ENCODE measurements at regions not wholly inside any gene's neighbourhood (a gene's known extent, or its start where the extent isn't known, plus 50 kb on each side); places are given as distances from the start of the nearest gene placed in this dataset.

DNA sequence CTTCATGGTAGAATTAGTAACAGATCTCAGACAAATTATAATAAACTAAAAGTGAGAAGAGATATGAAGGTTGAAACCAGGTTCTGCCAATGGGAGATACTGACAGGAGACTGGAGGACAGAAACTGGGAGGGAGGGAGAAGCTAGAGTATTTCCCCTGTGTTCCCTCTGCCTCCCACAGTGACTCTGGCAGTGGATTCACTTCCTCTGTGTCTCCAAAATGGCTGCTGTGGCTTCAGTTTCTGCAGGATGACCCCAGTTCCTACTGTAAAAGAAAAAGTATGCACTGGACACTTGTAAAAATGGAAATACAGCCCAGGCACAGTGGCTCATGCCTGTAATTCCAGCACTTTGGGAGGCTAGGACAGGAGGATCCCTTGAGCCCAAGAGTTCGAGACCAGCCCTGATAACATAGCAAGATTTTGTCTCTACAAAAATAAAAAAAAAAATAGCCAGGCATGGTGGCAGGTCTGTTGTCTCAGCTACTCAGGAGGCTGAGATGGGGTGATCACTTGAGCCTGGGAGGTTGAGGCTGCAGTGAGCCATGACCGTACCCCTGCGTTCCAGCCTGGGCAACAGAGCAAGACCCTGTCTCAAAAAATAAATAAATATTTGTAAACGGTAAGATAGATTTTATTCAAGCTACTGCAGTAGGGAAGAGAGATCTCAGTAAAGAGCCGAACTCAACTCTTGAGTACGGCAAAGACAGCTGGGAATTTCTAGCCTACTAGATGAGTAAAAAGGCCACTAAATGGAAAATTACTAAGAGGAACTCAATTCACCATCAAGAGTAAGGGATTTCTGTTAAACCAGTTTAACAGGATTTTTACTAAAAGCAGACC, 156.6 kb upstream of the TRIM24 start:
- BruUV-seq (replicated peaks), result no TSS peak
- Histone ChIP-seq H3K9me2 (ENCODE audit: insufficient read depth) (no peaks in the 10 kb centered on the region), H3K4me1 (ENCODE audit: control insufficient read depth in 1 of 2, insufficient read depth in 2 of 2, low read length in 2 of 2) (no peaks in the 10 kb centered on the region), H2AFZ (ENCODE audit: low read depth, low read length, poor library complexity, severe bottlenecking) (no peak overlapping the region), H4K20me1 (ENCODE audit: insufficient read depth) (no peaks in the 10 kb centered on the region), H3K9me3 (ENCODE audit: control insufficient read depth in 1 of 2, insufficient read depth in 1 of 2, low read depth in 1 of 2, low read length in 2 of 2) (no peaks in the 10 kb centered on the region), H3K36me3 (ENCODE audit: control insufficient read depth in 1 of 2, insufficient read depth in 2 of 2, low read length in 2 of 2) (no peaks in the 10 kb centered on the region), H3K4me3 (replicated peaks in 1 of 2; ENCODE audit: low read depth in 1 of 2, low read length in 2 of 2) (no peak overlapping the region), H3K27ac (ENCODE audit: low read depth, low read length) (no peak overlapping the region), H3K79me2 (ENCODE audit: insufficient read depth, low read length) (no peaks in the 10 kb centered on the region), H3K27me3 (ENCODE audit: insufficient read depth, low read length) (no peaks in the 10 kb centered on the region), H3K9ac (ENCODE audit: low read length) (no peak overlapping the region), H3K4me2 (ENCODE audit: low read length) (no peak overlapping the region)
- CTCF ChIA-PET, result no interaction called here
- RAD21 ChIA-PET (ENCODE audit: low non-redundant PET in 1 of 2, low total read pairs in 2 of 2, uncharacterized antibody in 2 of 2, unreplicated experiment in 2 of 2), result no interaction called here
- no peak for ATAC-seq
- intact Hi-C loops (cut with micrococcal nuclease), result no loop called here
- no peak for DNase-seq (ENCODE audit: low read depth, low spot score)
- TF ChIP-seq SRF (IDR thresholded peaks at IDR 0.05; ENCODE audit: low read depth) (no peak), RAD21 (IDR thresholded peaks at IDR 0.05; ENCODE audit: low read depth) (no peak), ZNF274 (IDR thresholded peaks at IDR 0.05; ENCODE audit: low read depth, low read length) (no peak), CBX3 (IDR thresholded peaks at IDR 0.05; ENCODE audit: low read depth) (no peak), EZH2phosphoT487 (IDR thresholded peaks at IDR 0.05; ENCODE audit: borderline replicate concordance) (no peak), YY1 (IDR thresholded peaks at IDR 0.05; ENCODE audit: extremely low read depth, insufficient replicate concordance, low read depth, low read length) (no peak), ELF1 (IDR thresholded peaks at IDR 0.05; ENCODE audit: borderline replicate concordance, low read depth) (no peak), EZH2 (IDR thresholded peaks at IDR 0.05) (no peak), SP1 (IDR thresholded peaks at IDR 0.05; ENCODE audit: low read depth) (no peak; the same call in 1 of the 2 replicates), POLR2AphosphoS5 (IDR thresholded peaks at IDR 0.05; ENCODE audit: low read depth, low read length) (no peak), EGR1 (IDR thresholded peaks at IDR 0.05; ENCODE audit: low read depth) (no peak)
- TF ChIP-seq, protein P1, sequence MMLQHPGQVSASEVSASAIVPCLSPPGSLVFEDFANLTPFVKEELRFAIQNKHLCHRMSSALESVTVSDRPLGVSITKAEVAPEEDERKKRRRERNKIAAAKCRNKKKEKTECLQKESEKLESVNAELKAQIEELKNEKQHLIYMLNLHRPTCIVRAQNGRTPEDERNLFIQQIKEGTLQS (IDR thresholded peaks at IDR 0.05), result no peak
- TF ChIP-seq, protein P2, sequence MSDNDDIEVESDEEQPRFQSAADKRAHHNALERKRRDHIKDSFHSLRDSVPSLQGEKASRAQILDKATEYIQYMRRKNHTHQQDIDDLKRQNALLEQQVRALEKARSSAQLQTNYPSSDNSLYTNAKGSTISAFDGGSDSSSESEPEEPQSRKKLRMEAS (IDR thresholded peaks at IDR 0.05), result no peak
- TF ChIP-seq, protein P3, sequence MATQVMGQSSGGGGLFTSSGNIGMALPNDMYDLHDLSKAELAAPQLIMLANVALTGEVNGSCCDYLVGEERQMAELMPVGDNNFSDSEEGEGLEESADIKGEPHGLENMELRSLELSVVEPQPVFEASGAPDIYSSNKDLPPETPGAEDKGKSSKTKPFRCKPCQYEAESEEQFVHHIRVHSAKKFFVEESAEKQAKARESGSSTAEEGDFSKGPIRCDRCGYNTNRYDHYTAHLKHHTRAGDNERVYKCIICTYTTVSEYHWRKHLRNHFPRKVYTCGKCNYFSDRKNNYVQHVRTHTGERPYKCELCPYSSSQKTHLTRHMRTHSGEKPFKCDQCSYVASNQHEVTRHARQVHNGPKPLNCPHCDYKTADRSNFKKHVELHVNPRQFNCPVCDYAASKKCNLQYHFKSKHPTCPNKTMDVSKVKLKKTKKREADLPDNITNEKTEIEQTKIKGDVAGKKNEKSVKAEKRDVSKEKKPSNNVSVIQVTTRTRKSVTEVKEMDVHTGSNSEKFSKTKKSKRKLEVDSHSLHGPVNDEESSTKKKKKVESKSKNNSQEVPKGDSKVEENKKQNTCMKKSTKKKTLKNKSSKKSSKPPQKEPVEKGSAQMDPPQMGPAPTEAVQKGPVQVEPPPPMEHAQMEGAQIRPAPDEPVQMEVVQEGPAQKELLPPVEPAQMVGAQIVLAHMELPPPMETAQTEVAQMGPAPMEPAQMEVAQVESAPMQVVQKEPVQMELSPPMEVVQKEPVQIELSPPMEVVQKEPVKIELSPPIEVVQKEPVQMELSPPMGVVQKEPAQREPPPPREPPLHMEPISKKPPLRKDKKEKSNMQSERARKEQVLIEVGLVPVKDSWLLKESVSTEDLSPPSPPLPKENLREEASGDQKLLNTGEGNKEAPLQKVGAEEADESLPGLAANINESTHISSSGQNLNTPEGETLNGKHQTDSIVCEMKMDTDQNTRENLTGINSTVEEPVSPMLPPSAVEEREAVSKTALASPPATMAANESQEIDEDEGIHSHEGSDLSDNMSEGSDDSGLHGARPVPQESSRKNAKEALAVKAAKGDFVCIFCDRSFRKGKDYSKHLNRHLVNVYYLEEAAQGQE (IDR thresholded peaks at IDR 0.05; ENCODE audit: low read depth), result no peak
- TF ChIP-seq, protein P4, sequence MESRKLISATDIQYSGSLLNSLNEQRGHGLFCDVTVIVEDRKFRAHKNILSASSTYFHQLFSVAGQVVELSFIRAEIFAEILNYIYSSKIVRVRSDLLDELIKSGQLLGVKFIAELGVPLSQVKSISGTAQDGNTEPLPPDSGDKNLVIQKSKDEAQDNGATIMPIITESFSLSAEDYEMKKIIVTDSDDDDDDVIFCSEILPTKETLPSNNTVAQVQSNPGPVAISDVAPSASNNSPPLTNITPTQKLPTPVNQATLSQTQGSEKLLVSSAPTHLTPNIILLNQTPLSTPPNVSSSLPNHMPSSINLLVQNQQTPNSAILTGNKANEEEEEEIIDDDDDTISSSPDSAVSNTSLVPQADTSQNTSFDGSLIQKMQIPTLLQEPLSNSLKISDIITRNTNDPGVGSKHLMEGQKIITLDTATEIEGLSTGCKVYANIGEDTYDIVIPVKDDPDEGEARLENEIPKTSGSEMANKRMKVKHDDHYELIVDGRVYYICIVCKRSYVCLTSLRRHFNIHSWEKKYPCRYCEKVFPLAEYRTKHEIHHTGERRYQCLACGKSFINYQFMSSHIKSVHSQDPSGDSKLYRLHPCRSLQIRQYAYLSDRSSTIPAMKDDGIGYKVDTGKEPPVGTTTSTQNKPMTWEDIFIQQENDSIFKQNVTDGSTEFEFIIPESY (IDR thresholded peaks at IDR 0.05; ENCODE audit: extremely low read depth, insufficient replicate concordance, low read length), result no peak
- POLR2A ChIA-PET, result no interaction called here

All from HCT116 (cell line).